Activated CD4-positive, alpha-beta T cell treated with anti-CD3 and anti-CD28 coated beads for 24 hours (primary cell): ENCODE measurements at regions not wholly inside any gene's neighbourhood (a gene's known extent, or its start where the extent isn't known, plus 50 kb on each side); places are given as distances from the start of the nearest gene placed in this dataset.
"Not testable (repeated sequence)": the region's sequence is repeated elsewhere in the genome, so short reads cannot be mapped to it uniquely, and the experiment has no call there.

ENCODE experiments used
- DNase-seq, 2 donors: peaks; one replicate each; pipeline ENCODE4 v3.0.0-alpha.2; 2020; ENCODE audit warnings: low read depth in 2 of 2

- DNase-seq: no peak
Observed at GRCh38 chr6:6091608-6092002, 84.9 kb upstream of the NRN1 start.

- DNase-seq: no peak
Observed at GRCh38 chr6:6090861-6091607, 84.3 kb upstream of the NRN1 start.

- DNase-seq: no peak
Observed at GRCh38 chr6:6085928-6086668, 79.4 kb upstream of the NRN1 start.

GRCh38 chr6:6080975-6081374, 74.2 kb upstream of the NRN1 start:
- no peak for DNase-seq

- DNase-seq: no peak
Observed at GRCh38 chr6:6074190-6074589, 67.5 kb upstream of the NRN1 start.

- not testable (repeated sequence) for DNase-seq
Observed at GRCh38 chr6:6068157-6068556, 61.4 kb upstream of the NRN1 start.

GRCh38 chr6:6058054-6058444, 51.3 kb upstream of the NRN1 start:
- DNase-seq: no peak

- peak in 1 of 2 donors; percentile 4 for DNase-seq
Observed at GRCh38 chr6:6057442-6058053, 50.8 kb upstream of the NRN1 start.
